Superior temporal gyrus (tissue), 1 donor: ENCODE measurements at regions not wholly inside any gene's neighbourhood (a gene's known extent, or its start where the extent isn't known, plus 50 kb on each side); places are given as distances from the start of the nearest gene placed in this dataset.

ENCODE experiments used
- DNase-seq: peaks from one replicate; pipeline ENCODE4 v3.0.0-alpha.2; 2016; ENCODE audit errors: extremely low spot score

- DNase-seq: no peak
These were observed 103.3 kb upstream of the PRR23E start for GRCh38 chr3:127089486-127090145.

- DNase-seq: no peak
These were observed 102.4 kb upstream of the PRR23E start for GRCh38 chr3:127090218-127091160.

- no peak for DNase-seq
These were observed 101.6 kb upstream of the PRR23E start for GRCh38 chr3:127091376-127091775.

- DNase-seq: no peak
These were observed 100.6 kb upstream of the PRR23E start for GRCh38 chr3:127092368-127092767.

- no peak for DNase-seq
These were observed 100.2 kb upstream of the PRR23E start for GRCh38 chr3:127092776-127093175.

- no peak for DNase-seq
These were observed 99.6 kb upstream of the PRR23E start for GRCh38 chr3:127093312-127093711.

- DNase-seq: no peak
These were observed 97.2 kb upstream of the PRR23E start for GRCh38 chr3:127095774-127096173.

GRCh38 chr3:127096256-127097071 lies 96.5 kb upstream of the PRR23E start:
- DNase-seq: no peak

- no peak for DNase-seq
These were observed 95.9 kb upstream of the PRR23E start for GRCh38 chr3:127097072-127097405.

GRCh38 chr3:127097481-127097880 lies 95.5 kb upstream of the PRR23E start:
- no peak for DNase-seq

GRCh38 chr3:127099982-127100381 lies 92.9 kb upstream of the PRR23E start:
- no peak for DNase-seq

- no peak for DNase-seq
These were observed 92.2 kb upstream of the PRR23E start for GRCh38 chr3:127100459-127101410.

- DNase-seq: no peak
These were observed 91.3 kb upstream of the PRR23E start for GRCh38 chr3:127101411-127102187.

GRCh38 chr3:127102188-127102520 lies 90.8 kb upstream of the PRR23E start:
- no peak for DNase-seq

- DNase-seq: no peak
These were observed 90.3 kb upstream of the PRR23E start for GRCh38 chr3:127102587-127102986.

- DNase-seq: no peak
These were observed 89.9 kb upstream of the PRR23E start for GRCh38 chr3:127103080-127103479.

GRCh38 chr3:127104586-127104985 lies 88.3 kb upstream of the PRR23E start:
- no peak for DNase-seq

GRCh38 chr3:127105587-127105986 lies 87.3 kb upstream of the PRR23E start:
- DNase-seq: no peak

GRCh38 chr3:127106053-127106452 lies 86.9 kb upstream of the PRR23E start:
- DNase-seq: no peak

- DNase-seq: no peak
These were observed 86.5 kb upstream of the PRR23E start for GRCh38 chr3:127106456-127106855.

GRCh38 chr3:127107002-127107401 lies 85.9 kb upstream of the PRR23E start:
- no peak for DNase-seq
